Hepatocyte (in vitro differentiated cells): ENCODE measurements at regions not wholly inside any gene's neighbourhood (a gene's known extent, or its start where the extent isn't known, plus 50 kb on each side); places are given as distances from the start of the nearest gene placed in this dataset.

Experiments
- DNase-seq: peaks from one replicate; pipeline ENCODE4 v3.0.0-alpha.2; 2016; ENCODE audit warnings: low spot score
- H2AFZ ChIP-seq: fragments of 200-600 bp; sonication (generic); 2 replicates; pipeline ENCODE4 v1.6.0; 2016; ENCODE audit warnings: antibody characterized with exemption, mild to moderate bottlenecking
- H3K27ac ChIP-seq: fragments of 200-600 bp; sonication (generic); 2 replicates; pipeline ENCODE4 v1.5.1; 2016; ENCODE audit warnings: mild to moderate bottlenecking
- H3K27me3 ChIP-seq: fragments of 200-600 bp; sonication (generic); 2 replicates; pipeline ENCODE4 v1.6.1; 2016
- H3K36me3 ChIP-seq: fragments of 200-600 bp; sonication (generic); replicated peaks from 2 replicates; pipeline ENCODE4 v1.5.1; 2016; ENCODE audit warnings: low read depth; ENCODE audit not compliant: insufficient read depth
- H3K4me1 ChIP-seq: fragments of 200-600 bp; sonication (generic); 2 replicates; pipeline ENCODE4 v1.5.1; 2016; ENCODE audit warnings: mild to moderate bottlenecking, moderate library complexity; ENCODE audit not compliant: insufficient read depth
- H3K4me2 ChIP-seq: fragments of 200-600 bp; sonication (generic); 2 replicates; pipeline ENCODE4 v1.6.0; 2016
- H3K4me3 ChIP-seq: fragments of 200-600 bp; sonication (generic); 2 replicates; pipeline ENCODE4 v1.5.1; 2016; ENCODE audit warnings: mild to moderate bottlenecking
- H3K79me2 ChIP-seq: fragments of 200-600 bp; sonication (generic); 2 replicates; pipeline ENCODE4 v1.6.0; 2017; ENCODE audit warnings: mild to moderate bottlenecking
- H3K9me2 ChIP-seq: fragments of 200-600 bp; sonication (generic); replicated peaks from 2 replicates; pipeline ENCODE4 v1.6.0; 2017; ENCODE audit warnings: mild to moderate bottlenecking; ENCODE audit not compliant: insufficient read depth
- H3K9me3 ChIP-seq: fragments of 200-600 bp; sonication (generic); 2 replicates; pipeline ENCODE4 v1.5.1; 2016; ENCODE audit warnings: low read depth, mild to moderate bottlenecking
- H4K20me1 ChIP-seq: fragments of 200-600 bp; sonication (generic); 2 replicates; pipeline ENCODE4 v1.6.0; 2016; ENCODE audit warnings: mild to moderate bottlenecking; ENCODE audit not compliant: insufficient read depth, poor library complexity, severe bottlenecking
- CTCF ChIP-seq: fragments of 200-600 bp; sonication (generic); IDR thresholded peaks from 2 replicates; pipeline ENCODE4 v1.5.1; 2016; ENCODE audit warnings: antibody characterized with exemption, mild to moderate bottlenecking; ENCODE audit not compliant: poor library complexity
- EZH2 ChIP-seq: fragments of 200-600 bp; sonication (generic); IDR thresholded peaks from 2 replicates; pipeline ENCODE4 v1.6.1; 2016; ENCODE audit warnings: antibody characterized with exemption, mild to moderate bottlenecking, borderline replicate concordance
- EZH2phosphoT487 ChIP-seq: fragments of 200-600 bp; sonication (generic); IDR thresholded peaks from one replicate; pipeline ENCODE4 v1.6.1; 2018; ENCODE audit warnings: antibody characterized with exemption, mild to moderate bottlenecking, low read depth, moderate library complexity; ENCODE audit not compliant: unreplicated experiment, severe bottlenecking
- WGBS: methylation state at CpG from one replicate; pipeline ENCODE4 v1.1.6; 2016; ENCODE audit warnings: low lambda C conversion rate; ENCODE audit errors: missing lambda C conversion rate; 5-methylcytosine and 5-hydroxymethylcytosine counted together

GRCh38 chr20:7728338-7728737 lies 211.9 kb downstream of the HAO1 start:
- no peak overlapping the region for H3K4me2 ChIP-seq
- no peaks in the 10 kb centered on the region for H4K20me1 ChIP-seq
- no peaks in the 10 kb centered on the region for H3K9me3 ChIP-seq
- H3K79me2 ChIP-seq: no peaks in the 10 kb centered on the region
- H3K4me3 ChIP-seq: no peak overlapping the region
- H3K4me1 ChIP-seq: no peaks in the 10 kb centered on the region
- DNase-seq: no peak
- H2AFZ ChIP-seq: no peak overlapping the region
- no peaks in the 10 kb centered on the region for H3K27me3 ChIP-seq
- H3K27ac ChIP-seq: no peak overlapping the region
- H3K9me2 ChIP-seq: no peaks in the 10 kb centered on the region
- H3K36me3 ChIP-seq: no peaks in the 10 kb centered on the region
- TF ChIP-seq CTCF: no peak
- no peak for TF ChIP-seq EZH2phosphoT487
- TF ChIP-seq EZH2: no peak

- WGBS: 89% methylated on average over 1 of the region's 1 CpG
- Histone ChIP-seq H3K4me3 (no peak overlapping the region), H3K27me3 (no peaks in the 10 kb centered on the region), H3K4me1 (no peaks in the 10 kb centered on the region), H3K9me2 (no peaks in the 10 kb centered on the region), H3K9me3 (no peaks in the 10 kb centered on the region), H3K27ac (no peak overlapping the region), H3K79me2 (no peaks in the 10 kb centered on the region), H3K36me3 (no peaks in the 10 kb centered on the region), H2AFZ (no peak overlapping the region), H4K20me1 (no peaks in the 10 kb centered on the region), H3K4me2 (no peak overlapping the region)
- TF ChIP-seq EZH2phosphoT487 (no peak), CTCF (no peak), EZH2 (no peak)
- no peak for DNase-seq
Measured at GRCh38 chr20:7734216-7734615, 206.0 kb downstream of the HAO1 start.

DNA sequence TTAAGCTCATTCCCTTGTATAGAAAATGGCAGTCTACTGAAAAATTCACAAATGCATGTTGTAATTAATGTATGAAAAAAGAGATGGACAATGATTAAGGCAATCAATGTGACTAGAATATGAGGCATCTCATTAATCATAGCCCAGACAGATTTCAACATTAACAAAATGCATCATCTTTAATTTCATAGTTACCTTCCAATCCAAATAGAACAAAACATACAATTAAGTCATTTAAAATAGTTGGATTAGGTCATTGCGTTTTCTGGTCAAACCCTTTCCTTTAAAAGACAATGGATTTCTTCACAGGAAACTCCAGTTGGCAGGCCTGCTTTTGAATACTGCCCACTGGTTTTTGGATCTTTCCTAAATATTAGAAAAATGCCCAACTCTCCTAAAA lies 203.9 kb downstream of the HAO1 start:
- Histone ChIP-seq H3K9me3 (no peaks in the 10 kb centered on the region), H3K36me3 (no peaks in the 10 kb centered on the region), H3K4me2 (no peak overlapping the region), H3K27me3 (no peaks in the 10 kb centered on the region), H3K79me2 (no peaks in the 10 kb centered on the region), H3K27ac (no peak overlapping the region), H3K4me1 (no peaks in the 10 kb centered on the region), H4K20me1 (no peaks in the 10 kb centered on the region), H3K9me2 (no peaks in the 10 kb centered on the region), H2AFZ (no peak overlapping the region), H3K4me3 (no peak overlapping the region)
- DNase-seq: no peak
- TF ChIP-seq EZH2phosphoT487 (no peak), CTCF (no peak), EZH2 (no peak)
- 74% methylated on average over 1 of the region's 1 CpG for WGBS

DNA sequence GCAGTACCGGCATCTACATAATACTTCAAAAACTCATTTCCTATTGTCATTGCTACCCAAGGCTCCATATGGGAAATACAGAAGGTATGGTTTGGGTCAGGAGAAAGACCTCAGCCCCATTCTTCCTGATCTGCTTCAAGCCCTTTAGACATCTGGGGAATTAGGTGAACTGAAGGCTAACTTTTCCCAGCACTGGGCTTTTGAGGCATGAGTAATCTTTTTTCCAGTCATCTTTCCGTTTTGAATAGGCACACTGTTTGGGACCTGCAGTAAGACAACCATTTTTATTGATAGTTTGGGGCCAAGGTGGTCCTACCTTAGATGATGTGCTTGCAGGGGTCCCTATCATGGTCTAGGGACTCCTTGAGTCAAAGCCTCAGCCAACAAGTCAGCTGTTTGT lies 198.4 kb downstream of the HAO1 start:
- Histone ChIP-seq H3K27ac (no peak overlapping the region), H3K4me1 (no peaks in the 10 kb centered on the region), H3K9me2 (no peaks in the 10 kb centered on the region), H3K27me3 (no peaks in the 10 kb centered on the region), H2AFZ (no peak overlapping the region), H3K4me2 (no peak overlapping the region), H3K9me3 (no peaks in the 10 kb centered on the region), H3K36me3 (no peaks in the 10 kb centered on the region), H3K4me3 (no peak overlapping the region), H4K20me1 (no peaks in the 10 kb centered on the region), H3K79me2 (no peaks in the 10 kb centered on the region)
- 79% methylated on average over 2 of the region's 2 CpGs for WGBS
- no peak for DNase-seq
- TF ChIP-seq EZH2phosphoT487 (no peak), CTCF (no peak), EZH2 (no peak)
